Astrocyte (in vitro differentiated cells and primary cell): ENCODE measurements at regions not wholly inside any gene's neighbourhood (a gene's known extent, or its start where the extent isn't known, plus 50 kb on each side); places are given as distances from the start of the nearest gene placed in this dataset.

Experiments used
- EZH2 ChIP-seq: IDR thresholded peaks from 2 replicates; pipeline ENCODE4 v1.6.1; 2012; ENCODE audit warnings: mild to moderate bottlenecking, low read length, inconsistent platforms; ENCODE audit not compliant: insufficient read depth
- TF ChIP-seq, protein P1 (sequence below): IDR thresholded peaks from 2 replicates; pipeline ENCODE4 v1.5.1; 2011; ENCODE audit warnings: low read depth, mild to moderate bottlenecking, inconsistent platforms, low read length, moderate library complexity; ENCODE audit not compliant: insufficient read depth

DNA sequence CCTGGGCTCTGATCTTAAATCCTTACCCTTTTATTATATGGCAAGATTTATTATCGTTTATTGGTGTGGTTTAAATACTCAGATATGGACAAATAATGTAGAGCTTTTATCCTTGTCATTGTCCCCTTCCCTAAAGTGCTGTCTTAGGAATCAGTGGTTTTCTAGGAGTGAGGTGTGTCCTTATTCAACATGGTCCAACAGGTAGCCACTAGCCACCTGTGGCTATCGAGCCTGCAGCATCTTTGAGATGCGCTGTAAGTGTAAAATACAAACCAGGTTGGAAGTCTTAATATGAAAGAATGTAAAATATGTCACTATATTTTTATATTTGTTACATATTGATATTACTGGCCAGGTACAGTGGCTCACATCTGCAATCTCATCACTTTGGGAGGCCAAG lies 82.4 kb upstream of the BASP1 start:
- TF ChIP-seq, protein P1, sequence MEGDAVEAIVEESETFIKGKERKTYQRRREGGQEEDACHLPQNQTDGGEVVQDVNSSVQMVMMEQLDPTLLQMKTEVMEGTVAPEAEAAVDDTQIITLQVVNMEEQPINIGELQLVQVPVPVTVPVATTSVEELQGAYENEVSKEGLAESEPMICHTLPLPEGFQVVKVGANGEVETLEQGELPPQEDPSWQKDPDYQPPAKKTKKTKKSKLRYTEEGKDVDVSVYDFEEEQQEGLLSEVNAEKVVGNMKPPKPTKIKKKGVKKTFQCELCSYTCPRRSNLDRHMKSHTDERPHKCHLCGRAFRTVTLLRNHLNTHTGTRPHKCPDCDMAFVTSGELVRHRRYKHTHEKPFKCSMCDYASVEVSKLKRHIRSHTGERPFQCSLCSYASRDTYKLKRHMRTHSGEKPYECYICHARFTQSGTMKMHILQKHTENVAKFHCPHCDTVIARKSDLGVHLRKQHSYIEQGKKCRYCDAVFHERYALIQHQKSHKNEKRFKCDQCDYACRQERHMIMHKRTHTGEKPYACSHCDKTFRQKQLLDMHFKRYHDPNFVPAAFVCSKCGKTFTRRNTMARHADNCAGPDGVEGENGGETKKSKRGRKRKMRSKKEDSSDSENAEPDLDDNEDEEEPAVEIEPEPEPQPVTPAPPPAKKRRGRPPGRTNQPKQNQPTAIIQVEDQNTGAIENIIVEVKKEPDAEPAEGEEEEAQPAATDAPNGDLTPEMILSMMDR = no peak
- no peak for TF ChIP-seq EZH2
